GM12864 (cell line): ENCODE measurements at regions not wholly inside any gene's neighbourhood (a gene's known extent, or its start where the extent isn't known, plus 50 kb on each side); places are given as distances from the start of the nearest gene placed in this dataset.

Source experiments
- DNase-seq: peaks from one replicate; pipeline ENCODE4 v3.0.0-alpha.2; 2011; ENCODE audit warnings: low read depth
- H3K4me3 ChIP-seq: 2 replicates; pipeline ENCODE4 v1.5.1; 2011; ENCODE audit warnings: mild to moderate bottlenecking, low read depth, low read length, control low read depth
- TF ChIP-seq, protein P1 (sequence below): IDR thresholded peaks from 2 replicates; pipeline ENCODE4 v1.5.1; 2011; ENCODE audit warnings: low read depth, mild to moderate bottlenecking, moderate library complexity, low read length, control low read depth, inconsistent platforms; ENCODE audit errors: missing control alignments

- no peak overlapping the region for H3K4me3 ChIP-seq
- TF ChIP-seq, protein P1, sequence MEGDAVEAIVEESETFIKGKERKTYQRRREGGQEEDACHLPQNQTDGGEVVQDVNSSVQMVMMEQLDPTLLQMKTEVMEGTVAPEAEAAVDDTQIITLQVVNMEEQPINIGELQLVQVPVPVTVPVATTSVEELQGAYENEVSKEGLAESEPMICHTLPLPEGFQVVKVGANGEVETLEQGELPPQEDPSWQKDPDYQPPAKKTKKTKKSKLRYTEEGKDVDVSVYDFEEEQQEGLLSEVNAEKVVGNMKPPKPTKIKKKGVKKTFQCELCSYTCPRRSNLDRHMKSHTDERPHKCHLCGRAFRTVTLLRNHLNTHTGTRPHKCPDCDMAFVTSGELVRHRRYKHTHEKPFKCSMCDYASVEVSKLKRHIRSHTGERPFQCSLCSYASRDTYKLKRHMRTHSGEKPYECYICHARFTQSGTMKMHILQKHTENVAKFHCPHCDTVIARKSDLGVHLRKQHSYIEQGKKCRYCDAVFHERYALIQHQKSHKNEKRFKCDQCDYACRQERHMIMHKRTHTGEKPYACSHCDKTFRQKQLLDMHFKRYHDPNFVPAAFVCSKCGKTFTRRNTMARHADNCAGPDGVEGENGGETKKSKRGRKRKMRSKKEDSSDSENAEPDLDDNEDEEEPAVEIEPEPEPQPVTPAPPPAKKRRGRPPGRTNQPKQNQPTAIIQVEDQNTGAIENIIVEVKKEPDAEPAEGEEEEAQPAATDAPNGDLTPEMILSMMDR, result no peak
- no peak for DNase-seq
These were observed 281.7 kb downstream of the PARP8 start for GRCh38 chr5:50947906-50948683.

DNA sequence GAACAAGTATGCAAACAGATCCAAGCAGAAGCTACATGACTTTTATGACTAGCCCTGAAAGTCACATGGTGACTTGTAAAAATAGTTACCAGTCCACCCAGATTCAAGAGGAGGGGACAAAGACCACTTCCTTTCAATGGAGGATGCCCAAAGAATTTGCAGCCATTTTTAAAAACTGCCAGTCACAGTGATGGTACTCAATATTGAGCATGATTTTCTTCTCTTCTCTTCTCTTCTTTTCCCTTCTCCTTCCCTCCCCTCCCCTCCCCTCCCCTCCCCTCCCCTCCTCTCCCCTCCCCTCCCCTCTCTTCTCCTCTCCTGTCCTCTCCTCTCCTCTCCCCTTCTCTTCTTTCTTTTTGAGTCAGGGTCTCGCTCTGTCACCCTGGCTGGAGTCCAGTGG, 286.9 kb downstream of the PARP8 start:
- H3K4me3 ChIP-seq, result no peak overlapping the region
- DNase-seq, result no peak
- TF ChIP-seq, protein P1, result no peak

GRCh38 chr5:50958852-50959457, 292.5 kb downstream of the PARP8 start:
- H3K4me3 ChIP-seq, result no peak overlapping the region
- DNase-seq, result peak; percentile 3
- TF ChIP-seq, protein P1, result peak; percentile 46

DNA sequence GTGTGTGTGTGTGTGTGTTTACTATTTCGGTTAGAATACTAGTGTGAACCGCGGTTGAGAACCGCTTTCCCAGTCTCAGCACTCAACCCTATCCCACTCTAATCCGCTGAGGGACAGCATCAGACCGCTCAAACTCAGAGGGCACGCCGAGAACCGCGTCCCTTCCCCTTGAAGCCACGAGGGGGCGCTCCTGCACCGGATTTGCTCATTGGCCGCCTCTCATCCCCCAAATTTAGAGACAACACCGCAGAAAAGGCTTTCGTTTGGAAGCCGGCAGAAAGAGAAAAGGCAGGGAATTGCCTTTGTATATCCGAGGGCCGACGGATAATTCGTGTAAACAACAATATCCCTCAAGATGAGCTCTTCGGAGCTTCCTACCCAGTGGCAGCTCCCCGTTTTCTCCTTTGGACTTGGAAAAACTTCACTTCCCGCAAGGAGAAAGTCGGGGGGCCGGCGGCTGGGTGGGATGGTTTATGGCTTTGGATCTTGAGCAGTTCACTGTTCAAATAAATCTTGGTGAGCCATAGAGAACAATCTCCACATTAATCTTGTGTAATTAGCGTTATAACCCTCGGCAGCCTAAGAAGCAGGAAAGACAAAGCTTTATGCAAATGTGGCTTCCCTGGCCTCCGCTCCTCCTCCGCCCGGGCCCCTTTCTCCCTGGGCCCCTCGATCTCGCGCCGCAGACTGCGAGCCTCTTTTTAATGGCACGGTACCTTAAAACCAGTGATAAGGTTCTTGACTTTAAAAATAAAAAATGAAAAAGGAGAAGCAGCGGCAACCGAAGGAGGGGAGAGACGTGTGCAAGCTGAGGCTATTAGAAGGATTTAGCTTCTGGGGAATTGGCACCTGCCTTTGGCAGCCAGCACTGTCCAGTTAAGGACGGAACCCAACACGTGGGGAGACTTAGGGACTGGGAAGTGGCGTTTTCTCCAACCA, 296.8 kb downstream of the PARP8 start:
- peak overlapping the region; percentile 57 for H3K4me3 ChIP-seq
- DNase-seq, result peak; percentile 15
- TF ChIP-seq, protein P1, result peak; percentile 97

GRCh38 chr5:50963971-50964745, 297.7 kb downstream of the PARP8 start:
- TF ChIP-seq, protein P1, result no peak
- DNase-seq, result no peak
- H3K4me3 ChIP-seq, result no peak overlapping the region
